NCI-H128 (cell line): ENCODE measurements at regions not wholly inside any gene's neighbourhood (a gene's known extent, or its start where the extent isn't known, plus 50 kb on each side); places are given as distances from the start of the nearest gene placed in this dataset.

Experiments used
- DNase-seq: peaks from one replicate; lab custom pipeline; 2025; ENCODE audit not compliant: unreplicated experiment; lab: John Stamatoyannopoulos, UW

GRCh38 chr15:62757535-62757934 is 285.0 kb upstream of the TPM1 start:
- no peak for DNase-seq

GRCh38 chr15:62758126-62758951 is 284.2 kb upstream of the TPM1 start:
- DNase-seq = no peak

GRCh38 chr15:62758952-62759349 is 283.6 kb upstream of the TPM1 start:
- DNase-seq = no peak

- DNase-seq = no peak
Observed at GRCh38 chr15:62760538-62760937, 282.0 kb upstream of the TPM1 start.

GRCh38 chr15:62765916-62766315 is 276.6 kb upstream of the TPM1 start:
- DNase-seq = no peak

GRCh38 chr15:62766599-62766998 is 275.9 kb upstream of the TPM1 start:
- no peak for DNase-seq

- DNase-seq = no peak
Observed at GRCh38 chr15:62769604-62770003, 272.9 kb upstream of the TPM1 start.

- DNase-seq = no peak
Observed at GRCh38 chr15:62770111-62770660, 272.4 kb upstream of the TPM1 start.

- no peak for DNase-seq
Observed at GRCh38 chr15:62770752-62771151, 271.8 kb upstream of the TPM1 start.

GRCh38 chr15:62771234-62771633 is 271.3 kb upstream of the TPM1 start:
- no peak for DNase-seq

- DNase-seq = no peak
Observed at GRCh38 chr15:62773369-62774165, 269.0 kb upstream of the TPM1 start.

- DNase-seq = no peak
Observed at GRCh38 chr15:62775932-62776331, 266.6 kb upstream of the TPM1 start.

- DNase-seq = no peak
Observed at GRCh38 chr15:62777671-62778070, 264.9 kb upstream of the TPM1 start.

GRCh38 chr15:62779036-62779770 is 263.3 kb upstream of the TPM1 start:
- no peak for DNase-seq

GRCh38 chr15:62779899-62780298 is 262.6 kb upstream of the TPM1 start:
- DNase-seq = no peak

- DNase-seq = no peak
Observed at GRCh38 chr15:62781081-62781497, 261.5 kb upstream of the TPM1 start.

- DNase-seq = no peak
Observed at GRCh38 chr15:62782071-62782841, 260.3 kb upstream of the TPM1 start.

- no peak for DNase-seq
Observed at GRCh38 chr15:62782896-62783295, 259.7 kb upstream of the TPM1 start.

- no peak for DNase-seq
Observed at GRCh38 chr15:62783303-62783957, 259.1 kb upstream of the TPM1 start.
